Transverse colon (tissue), 3 donors: ENCODE measurements at regions not wholly inside any gene's neighbourhood (a gene's known extent, or its start where the extent isn't known, plus 50 kb on each side); places are given as distances from the start of the nearest gene placed in this dataset.

Experiments used
- POLR2A ChIP-seq: fragments of 450-650 bp; IDR thresholded peaks from one replicate; pipeline ENCODE4 v1.6.1; 2016; ENCODE audit warnings: antibody characterized with exemption, mild to moderate bottlenecking, moderate library complexity
- TF ChIP-seq, protein P1 (sequence below), 5 experiments: fragments of 200-600 bp in 3 of 5; fragments of 450-650 bp in 2 of 5; sonication (generic) in 3 of 5; IDR thresholded peaks; 1 replicate in 2 of 5; 2 replicates in 3 of 5; pipeline ENCODE4 v1.5.1; 2016 to 2017; ENCODE audit warnings: antibody characterized with exemption in 5 of 5, inconsistent platforms in 3 of 5, mild to moderate bottlenecking in 2 of 5, moderate library complexity in 1 of 5

GRCh38 chr9:16210440-16210839 lies 657.6 kb downstream of the CCDC171 start:
- TF ChIP-seq, protein P1, sequence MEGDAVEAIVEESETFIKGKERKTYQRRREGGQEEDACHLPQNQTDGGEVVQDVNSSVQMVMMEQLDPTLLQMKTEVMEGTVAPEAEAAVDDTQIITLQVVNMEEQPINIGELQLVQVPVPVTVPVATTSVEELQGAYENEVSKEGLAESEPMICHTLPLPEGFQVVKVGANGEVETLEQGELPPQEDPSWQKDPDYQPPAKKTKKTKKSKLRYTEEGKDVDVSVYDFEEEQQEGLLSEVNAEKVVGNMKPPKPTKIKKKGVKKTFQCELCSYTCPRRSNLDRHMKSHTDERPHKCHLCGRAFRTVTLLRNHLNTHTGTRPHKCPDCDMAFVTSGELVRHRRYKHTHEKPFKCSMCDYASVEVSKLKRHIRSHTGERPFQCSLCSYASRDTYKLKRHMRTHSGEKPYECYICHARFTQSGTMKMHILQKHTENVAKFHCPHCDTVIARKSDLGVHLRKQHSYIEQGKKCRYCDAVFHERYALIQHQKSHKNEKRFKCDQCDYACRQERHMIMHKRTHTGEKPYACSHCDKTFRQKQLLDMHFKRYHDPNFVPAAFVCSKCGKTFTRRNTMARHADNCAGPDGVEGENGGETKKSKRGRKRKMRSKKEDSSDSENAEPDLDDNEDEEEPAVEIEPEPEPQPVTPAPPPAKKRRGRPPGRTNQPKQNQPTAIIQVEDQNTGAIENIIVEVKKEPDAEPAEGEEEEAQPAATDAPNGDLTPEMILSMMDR (IDR thresholded peaks at IDR 0.05), result no peak
- no peak for TF ChIP-seq POLR2A
